ENCODE measurements at regions not wholly inside any gene's neighbourhood (a gene's known extent, or its start where the extent isn't known, plus 50 kb on each side); places are given as distances from the start of the nearest gene placed in this dataset.

GRCh38 chr1:168966636-168967035, 139.9 kb upstream of the ATP1B1 start:
- TF ChIP-seq POLR2A (IDR thresholded peaks at IDR 0.05; ENCODE audit: low read depth, low read length): no peak
- TF ChIP-seq TAF1 (IDR thresholded peaks at IDR 0.05; ENCODE audit: borderline replicate concordance, low read depth, low read length): no peak
